BJ (cell line): ENCODE measurements at regions not wholly inside any gene's neighbourhood (a gene's known extent, or its start where the extent isn't known, plus 50 kb on each side); places are given as distances from the start of the nearest gene placed in this dataset.

Experiments used
- CTCF ChIA-PET: fragments of 350-600 bp; formaldehyde crosslinking; extraction: SDS; loops from one replicate; lab custom pipeline; 2021; ENCODE audit warnings: antibody characterized with exemption, inconsistent platforms; lab: Yijun Ruan, JAX
- POLR2A ChIA-PET: fragments of 300-600 bp; sonication (Branson Sonifier 250); formaldehyde crosslinking; extraction: SDS; loops from one replicate; lab custom pipeline; 2021; ENCODE audit warnings: antibody characterized with exemption; lab: Charles Lee
- DNase-seq: peaks from one replicate; pipeline ENCODE4 v3.0.0-alpha.2; 2011; ENCODE audit warnings: low read depth
- H3K27me3 ChIP-seq: 2 replicates; pipeline ENCODE4 v1.6.0; 2011; ENCODE audit warnings: low read length; ENCODE audit not compliant: control insufficient read depth, insufficient read depth
- H3K36me3 ChIP-seq: 2 replicates; pipeline ENCODE4 v1.5.1; 2011; ENCODE audit warnings: low read length; ENCODE audit not compliant: control insufficient read depth, insufficient read depth
- H3K4me3 ChIP-seq: 2 replicates; pipeline ENCODE4 v1.5.1; 2011; ENCODE audit warnings: low read depth, mild to moderate bottlenecking, control low read depth, low read length
- TF ChIP-seq, protein P1 (sequence below): IDR thresholded peaks from 2 replicates; pipeline ENCODE4 v1.5.1; 2011; ENCODE audit warnings: low read depth, mild to moderate bottlenecking, control low read depth, inconsistent platforms, low read length, moderate library complexity; ENCODE audit not compliant: insufficient read depth

DNA sequence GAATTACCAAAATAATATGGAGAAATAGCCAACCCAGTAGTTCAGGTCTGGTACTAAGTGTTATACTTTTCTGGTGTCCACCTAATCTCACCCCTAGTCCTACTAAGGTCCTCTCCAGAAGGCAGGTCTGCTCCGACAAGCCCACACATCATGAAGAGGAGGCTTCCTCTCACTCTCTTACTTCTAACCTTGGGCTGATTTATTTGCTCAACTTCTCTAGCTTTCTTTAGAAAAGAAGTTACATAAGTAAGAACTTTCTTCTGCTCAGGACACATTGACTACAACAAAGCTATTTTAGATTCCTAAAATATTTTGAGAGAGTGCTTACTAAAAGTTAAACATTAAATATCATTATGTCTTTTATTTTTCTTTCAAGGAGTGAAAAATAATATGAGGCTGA, 329.7 kb upstream of the NREP start:
- H3K27me3 ChIP-seq = no peaks in the 10 kb centered on the region
- ChIA-PET POLR2A (no interaction called here), CTCF (no interaction called here)
- no peak overlapping the region for H3K4me3 ChIP-seq
- H3K36me3 ChIP-seq = no peaks in the 10 kb centered on the region
- DNase-seq = no peak
- TF ChIP-seq, protein P1, sequence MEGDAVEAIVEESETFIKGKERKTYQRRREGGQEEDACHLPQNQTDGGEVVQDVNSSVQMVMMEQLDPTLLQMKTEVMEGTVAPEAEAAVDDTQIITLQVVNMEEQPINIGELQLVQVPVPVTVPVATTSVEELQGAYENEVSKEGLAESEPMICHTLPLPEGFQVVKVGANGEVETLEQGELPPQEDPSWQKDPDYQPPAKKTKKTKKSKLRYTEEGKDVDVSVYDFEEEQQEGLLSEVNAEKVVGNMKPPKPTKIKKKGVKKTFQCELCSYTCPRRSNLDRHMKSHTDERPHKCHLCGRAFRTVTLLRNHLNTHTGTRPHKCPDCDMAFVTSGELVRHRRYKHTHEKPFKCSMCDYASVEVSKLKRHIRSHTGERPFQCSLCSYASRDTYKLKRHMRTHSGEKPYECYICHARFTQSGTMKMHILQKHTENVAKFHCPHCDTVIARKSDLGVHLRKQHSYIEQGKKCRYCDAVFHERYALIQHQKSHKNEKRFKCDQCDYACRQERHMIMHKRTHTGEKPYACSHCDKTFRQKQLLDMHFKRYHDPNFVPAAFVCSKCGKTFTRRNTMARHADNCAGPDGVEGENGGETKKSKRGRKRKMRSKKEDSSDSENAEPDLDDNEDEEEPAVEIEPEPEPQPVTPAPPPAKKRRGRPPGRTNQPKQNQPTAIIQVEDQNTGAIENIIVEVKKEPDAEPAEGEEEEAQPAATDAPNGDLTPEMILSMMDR = no peak

DNA sequence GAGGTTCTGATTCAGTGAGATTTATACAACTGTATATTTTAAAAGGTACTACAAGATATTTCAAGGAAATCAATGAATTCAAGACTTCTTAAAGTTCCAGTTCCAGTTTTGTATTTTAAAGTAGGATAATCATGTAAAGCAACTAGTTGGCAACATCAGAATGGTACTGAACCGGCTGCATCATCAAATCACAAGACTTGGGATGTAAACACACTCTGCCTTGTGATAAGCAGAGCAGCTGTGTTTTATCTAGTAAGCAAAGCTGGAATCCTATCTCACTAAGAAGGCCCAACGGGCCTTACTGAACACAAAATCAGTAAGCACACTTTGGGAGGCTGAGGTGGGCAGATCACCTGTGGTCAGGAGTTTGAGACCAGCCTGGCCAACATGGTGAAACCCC, 327.2 kb upstream of the NREP start:
- Histone ChIP-seq H3K27me3 (no peaks in the 10 kb centered on the region), H3K36me3 (no peaks in the 10 kb centered on the region), H3K4me3 (no peak overlapping the region)
- ChIA-PET POLR2A (interaction anchor here (0.6 kb wide), 1 partner anchor 32 kb away, joined by 4 read pairs; no protein-coding TSS in a partner anchor), CTCF (no interaction called here)
- TF ChIP-seq, protein P1 = no peak
- no peak for DNase-seq

DNA sequence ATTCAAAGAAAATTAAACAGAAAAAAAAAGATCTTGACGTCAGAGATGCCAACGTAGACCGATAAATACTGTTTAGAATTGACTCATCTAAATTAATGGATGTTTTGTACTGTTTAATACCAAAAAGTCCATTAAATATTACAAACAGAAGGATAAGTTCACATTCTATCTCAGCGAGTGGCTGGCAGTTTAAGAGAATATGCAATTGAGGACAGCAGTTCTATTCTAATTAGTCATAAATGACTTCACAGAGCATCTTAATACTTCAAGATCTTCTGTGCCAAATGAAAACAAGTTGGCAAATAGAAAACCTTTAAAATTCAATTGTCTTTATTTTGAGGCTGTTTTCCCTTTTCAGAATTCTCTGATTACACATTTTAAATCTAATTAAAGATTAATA, 326.6 kb upstream of the NREP start:
- Histone ChIP-seq H3K36me3 (no peaks in the 10 kb centered on the region), H3K27me3 (no peaks in the 10 kb centered on the region), H3K4me3 (no peak overlapping the region)
- TF ChIP-seq, protein P1 = no peak
- CTCF ChIA-PET = no interaction called here
- POLR2A ChIA-PET = no interaction called here
- DNase-seq = no peak

DNA sequence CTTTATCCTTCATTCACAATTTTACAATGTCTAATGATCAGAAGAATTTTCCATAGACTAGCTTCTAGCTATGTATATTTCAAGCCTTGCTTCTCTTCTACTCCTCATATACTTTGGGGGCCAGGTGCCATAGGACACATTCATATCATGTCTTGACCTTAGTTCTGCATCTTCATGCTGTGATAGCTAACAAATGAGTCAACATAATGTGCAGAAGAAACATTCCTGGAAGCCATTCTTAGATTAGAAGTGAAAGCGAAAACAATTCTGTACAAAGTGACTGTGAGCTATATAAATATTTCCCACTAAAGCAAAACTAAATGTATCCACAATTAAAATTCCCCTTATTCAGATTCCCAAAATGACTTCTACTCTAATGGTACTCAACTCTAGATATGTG, 320.2 kb upstream of the NREP start:
- no peak for DNase-seq
- CTCF ChIA-PET = interaction anchor here (0.7 kb wide), 1 partner anchor 48 kb away, joined by 3 read pairs; no protein-coding TSS in a partner anchor
- TF ChIP-seq, protein P1 = no peak

DNA sequence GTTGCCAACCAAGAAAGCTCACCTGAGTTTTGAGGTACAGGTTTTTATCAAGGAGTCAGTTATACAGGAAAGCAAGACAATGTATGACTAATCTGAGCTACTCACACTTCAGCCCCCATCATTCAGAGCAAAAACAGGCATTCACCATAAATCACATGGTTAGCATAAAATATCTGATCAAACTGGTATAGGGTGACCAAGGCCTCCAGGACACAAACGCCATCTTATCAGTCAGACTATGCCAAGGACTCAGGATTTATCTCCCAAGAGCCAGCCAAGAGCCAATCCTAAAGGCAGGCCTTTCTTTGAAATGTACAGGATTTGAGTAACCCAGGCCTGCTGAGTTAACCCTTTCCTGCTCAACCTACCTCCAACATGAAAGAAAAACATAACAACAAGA, 313.0 kb upstream of the NREP start:
- no peak for DNase-seq
- Histone ChIP-seq H3K36me3 (no peaks in the 10 kb centered on the region), H3K27me3 (no peaks in the 10 kb centered on the region), H3K4me3 (no peak overlapping the region)
- TF ChIP-seq, protein P1 = no peak
- CTCF ChIA-PET = no interaction called here
- POLR2A ChIA-PET = no interaction called here

More for the DNA sequence above, 320.2 kb upstream of the NREP start:
- no peaks in the 10 kb centered on the region for H3K36me3 ChIP-seq
- H3K4me3 ChIP-seq = no peak overlapping the region
- H3K27me3 ChIP-seq = no peaks in the 10 kb centered on the region
- POLR2A ChIA-PET = no interaction called here
